ENCODE measurements at regions not wholly inside any gene's neighbourhood (a gene's known extent, or its start where the extent isn't known, plus 50 kb on each side); places are given as distances from the start of the nearest gene placed in this dataset.

DNA sequence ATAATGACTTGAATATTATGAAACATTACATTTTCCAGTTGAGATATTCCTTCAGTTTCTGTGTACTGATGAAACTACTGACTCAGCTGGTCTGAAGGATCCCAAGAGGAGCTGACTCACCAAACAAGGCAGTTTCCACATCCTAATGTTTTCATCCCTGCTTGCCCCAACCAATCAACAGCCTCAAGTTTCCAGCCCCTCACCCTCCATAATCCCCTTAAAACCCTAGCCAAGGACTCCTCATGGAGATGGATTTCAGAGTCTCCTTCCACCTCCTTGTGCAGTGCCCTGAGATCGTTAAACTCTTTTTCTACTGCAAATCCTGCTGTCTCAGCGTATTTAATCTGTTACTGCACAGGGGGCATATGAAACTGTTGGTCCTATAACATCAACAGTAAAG, 83.1 kb upstream of the HAO2 start:
- no peaks in the 10 kb centered on the region for H3K36me3 ChIP-seq (replicated peaks in 1 of 2; ENCODE audit: control insufficient read depth in 1 of 2, insufficient read depth in 2 of 2, low read length in 2 of 2)
- TF ChIP-seq, protein P1, sequence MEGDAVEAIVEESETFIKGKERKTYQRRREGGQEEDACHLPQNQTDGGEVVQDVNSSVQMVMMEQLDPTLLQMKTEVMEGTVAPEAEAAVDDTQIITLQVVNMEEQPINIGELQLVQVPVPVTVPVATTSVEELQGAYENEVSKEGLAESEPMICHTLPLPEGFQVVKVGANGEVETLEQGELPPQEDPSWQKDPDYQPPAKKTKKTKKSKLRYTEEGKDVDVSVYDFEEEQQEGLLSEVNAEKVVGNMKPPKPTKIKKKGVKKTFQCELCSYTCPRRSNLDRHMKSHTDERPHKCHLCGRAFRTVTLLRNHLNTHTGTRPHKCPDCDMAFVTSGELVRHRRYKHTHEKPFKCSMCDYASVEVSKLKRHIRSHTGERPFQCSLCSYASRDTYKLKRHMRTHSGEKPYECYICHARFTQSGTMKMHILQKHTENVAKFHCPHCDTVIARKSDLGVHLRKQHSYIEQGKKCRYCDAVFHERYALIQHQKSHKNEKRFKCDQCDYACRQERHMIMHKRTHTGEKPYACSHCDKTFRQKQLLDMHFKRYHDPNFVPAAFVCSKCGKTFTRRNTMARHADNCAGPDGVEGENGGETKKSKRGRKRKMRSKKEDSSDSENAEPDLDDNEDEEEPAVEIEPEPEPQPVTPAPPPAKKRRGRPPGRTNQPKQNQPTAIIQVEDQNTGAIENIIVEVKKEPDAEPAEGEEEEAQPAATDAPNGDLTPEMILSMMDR (IDR thresholded peaks at IDR 0.05) = no peak
- H3K4me1 Mint-ChIP-seq = no peaks in the 10 kb centered on the region
- H3K36me3 Mint-ChIP-seq = no peaks in the 10 kb centered on the region
- no peak overlapping the region for H3K27ac Mint-ChIP-seq
- no peak overlapping the region for H3K27ac ChIP-seq (ENCODE audit: low read depth in 1 of 2, low read length in 2 of 2)
- H2AFZ ChIP-seq (ENCODE audit: insufficient read depth, low read depth, low read length, poor library complexity, severe bottlenecking) = no peak overlapping the region
- no peaks in the 10 kb centered on the region for H3K9me3 ChIP-seq (replicated peaks in 1 of 2; ENCODE audit: control insufficient read depth in 1 of 2, insufficient read depth in 1 of 2, low read length in 2 of 2)
- WGBS (ENCODE audit: insufficient coverage) = no CpG with 5 or more reads among the region's 2 CpGs
- peaks cover 0 to 4% (median 0%) of the 10 kb centered on the region in 7 donors for H3K9me3 Mint-ChIP-seq
- intact Hi-C loops (cut with micrococcal nuclease) = no loop called here
- H4K20me1 ChIP-seq (ENCODE audit: insufficient read depth, low read length) = no peaks in the 10 kb centered on the region
- H3K27me3 Mint-ChIP-seq (ENCODE audit: low read depth in 3 of 3) = peaks cover 4 to 5% (median 4%) of the 10 kb centered on the region in 3 donors
- H3K4me3 Mint-ChIP-seq = no peak overlapping the region
- no peaks in the 10 kb centered on the region for H3K79me2 ChIP-seq (ENCODE audit: insufficient read depth, low read length)
- DNase-seq = no peak
- no peak overlapping the region for H3K4me2 ChIP-seq (replicated peaks; ENCODE audit: extremely low read depth, low read length, poor library complexity, severe bottlenecking)
- H3K4me1 ChIP-seq (ENCODE audit: control insufficient read depth in 1 of 2, insufficient read depth in 2 of 2, low read length in 2 of 2) = no peaks in the 10 kb centered on the region
- no peaks in the 10 kb centered on the region for H3K27me3 ChIP-seq (ENCODE audit: control insufficient read depth in 2 of 2, insufficient read depth in 2 of 2, low read length in 2 of 2)
- no peak overlapping the region for H3K9ac ChIP-seq (ENCODE audit: insufficient read depth, low read length, poor library complexity, severe bottlenecking)
- no peak overlapping the region for H3K4me3 ChIP-seq (replicated peaks in 1 of 3; ENCODE audit: low read depth in 2 of 3, low read length in 3 of 3)

DNA sequence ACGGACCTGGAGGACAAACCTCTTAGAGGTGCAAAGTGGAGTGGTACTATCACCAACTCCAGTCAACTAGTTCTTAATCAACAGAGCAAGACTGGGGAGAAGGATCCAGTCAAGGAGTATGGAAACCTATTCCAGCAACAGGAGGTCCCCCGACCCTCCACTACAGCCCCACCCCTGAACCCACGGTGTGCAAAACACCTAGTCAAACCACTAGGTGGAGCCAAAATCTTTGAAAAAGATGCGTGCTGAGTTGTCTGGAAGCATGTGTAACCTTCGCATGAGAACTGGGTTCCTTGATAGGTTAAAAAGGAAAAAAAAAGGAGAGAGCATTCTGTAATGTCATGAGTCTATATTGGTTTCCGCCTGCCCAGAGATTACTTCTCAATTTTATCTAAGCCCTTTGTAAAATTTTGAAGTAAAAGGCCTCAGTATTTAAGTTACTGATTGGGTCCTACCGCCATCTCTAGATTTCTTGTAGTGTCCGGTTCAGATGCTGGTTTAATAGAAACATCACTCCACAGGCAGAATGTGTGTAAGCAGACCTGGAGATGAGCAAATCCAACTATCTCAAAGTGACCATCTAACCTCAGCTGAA, 81.9 kb upstream of the HAO2 start:
- intact Hi-C loops (cut with micrococcal nuclease) = no loop called here

More for the DNA sequence above, 81.9 kb upstream of the HAO2 start:
- Histone ChIP-seq H3K4me2 (replicated peaks; ENCODE audit: extremely low read depth, low read length, poor library complexity, severe bottlenecking) (no peak overlapping the region), H3K9ac (ENCODE audit: insufficient read depth, low read length, poor library complexity, severe bottlenecking) (no peak overlapping the region), H2AFZ (ENCODE audit: insufficient read depth, low read depth, low read length, poor library complexity, severe bottlenecking) (no peak overlapping the region), H3K27ac (ENCODE audit: low read depth in 1 of 2, low read length in 2 of 2) (no peak overlapping the region), H3K4me3 (replicated peaks in 1 of 3; ENCODE audit: low read depth in 2 of 3, low read length in 3 of 3) (no peak overlapping the region), H3K27me3 (ENCODE audit: control insufficient read depth in 2 of 2, insufficient read depth in 2 of 2, low read length in 2 of 2) (no peaks in the 10 kb centered on the region), H3K9me3 (replicated peaks in 1 of 2; ENCODE audit: control insufficient read depth in 1 of 2, insufficient read depth in 1 of 2, low read length in 2 of 2) (no peaks in the 10 kb centered on the region), H3K79me2 (ENCODE audit: insufficient read depth, low read length) (no peaks in the 10 kb centered on the region), H3K36me3 (replicated peaks in 1 of 2; ENCODE audit: control insufficient read depth in 1 of 2, insufficient read depth in 2 of 2, low read length in 2 of 2) (no peaks in the 10 kb centered on the region), H3K4me1 (ENCODE audit: control insufficient read depth in 1 of 2, insufficient read depth in 2 of 2, low read length in 2 of 2) (no peaks in the 10 kb centered on the region), H4K20me1 (ENCODE audit: insufficient read depth, low read length) (no peaks in the 10 kb centered on the region)
- 63% methylated on average over 4 of the region's 8 CpGs for WGBS (ENCODE audit: insufficient coverage)
- H3K4me3 Mint-ChIP-seq = no peak overlapping the region
- TF ChIP-seq, protein P1 (IDR thresholded peaks at IDR 0.05) = peak; percentile 47
- H3K27ac Mint-ChIP-seq = no peak overlapping the region
- no peaks in the 10 kb centered on the region for H3K36me3 Mint-ChIP-seq
- DNase-seq = no peak
- peaks cover 0 to 4% (median 0%) of the 10 kb centered on the region in 7 donors for H3K9me3 Mint-ChIP-seq
- no peaks in the 10 kb centered on the region for H3K4me1 Mint-ChIP-seq
- peaks cover 4 to 7% (median 4%) of the 10 kb centered on the region in 3 donors for H3K27me3 Mint-ChIP-seq (ENCODE audit: low read depth in 3 of 3)

All from CD14-positive monocyte (primary cell).